ENCODE measurements at regions not wholly inside any gene's neighbourhood (a gene's known extent, or its start where the extent isn't known, plus 50 kb on each side); places are given as distances from the start of the nearest gene placed in this dataset.

DNA sequence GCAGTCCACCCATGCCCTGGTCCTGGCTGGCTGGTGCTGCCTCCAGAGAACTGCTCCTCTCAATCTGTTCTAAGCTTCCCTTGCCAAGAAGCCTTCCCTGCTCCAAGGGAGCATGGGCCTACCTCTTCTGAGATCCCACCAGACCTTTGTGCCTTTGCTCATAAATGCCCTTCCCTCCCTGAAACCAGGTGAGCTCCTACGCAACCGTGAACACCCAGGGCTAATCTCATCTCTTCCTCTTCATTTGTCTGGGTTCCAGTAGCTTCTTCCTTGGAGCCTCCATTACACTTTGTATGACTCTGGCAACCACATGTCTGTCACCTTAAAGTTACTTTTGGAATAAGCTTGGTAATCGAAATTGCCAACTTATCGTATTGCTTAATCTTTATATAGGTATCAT is 270.6 kb downstream of the PBX3 start:
- DNase-seq (ENCODE audit: low read depth) = no peak

DNA sequence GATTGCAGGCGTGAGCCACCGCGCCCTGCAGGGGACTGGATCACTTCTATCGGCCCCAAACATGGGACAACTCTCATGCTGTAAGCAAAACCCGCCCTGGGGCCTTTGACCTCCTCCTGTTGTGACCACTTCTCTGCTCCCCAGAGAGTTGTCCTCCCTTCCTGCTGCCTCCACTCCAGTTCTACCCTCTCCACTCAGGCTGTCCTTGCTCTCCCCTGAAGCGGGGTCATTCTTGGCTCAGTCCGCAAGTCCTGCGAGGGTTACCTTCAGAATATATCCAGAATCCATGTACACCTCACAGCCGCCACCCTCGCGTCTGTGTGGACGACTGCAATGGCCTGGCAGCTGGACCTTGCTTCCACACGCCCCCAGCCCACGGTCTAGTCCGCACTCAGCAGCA is 273.7 kb downstream of the PBX3 start:
- DNase-seq (ENCODE audit: low read depth) = no peak

DNA sequence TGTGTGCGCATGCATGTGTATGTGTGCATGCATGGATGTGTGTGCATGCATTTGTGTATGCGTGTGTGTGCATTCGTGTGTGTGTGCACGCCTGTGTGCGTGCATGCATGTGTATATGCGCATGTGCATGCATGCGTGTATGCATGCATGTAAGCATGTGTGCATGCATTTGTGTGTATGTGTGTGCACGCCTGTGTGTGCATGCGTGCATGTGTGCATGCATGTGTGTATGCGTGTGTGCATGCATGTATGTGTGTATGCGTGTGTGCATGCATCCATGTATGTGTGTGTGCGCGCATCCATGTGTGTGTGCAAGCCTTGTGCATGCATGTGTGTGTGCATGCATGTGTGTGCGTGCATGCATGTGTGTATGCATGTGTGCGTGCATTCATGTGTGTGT is 276.8 kb downstream of the PBX3 start:
- no peak for DNase-seq (ENCODE audit: low read depth)

DNA sequence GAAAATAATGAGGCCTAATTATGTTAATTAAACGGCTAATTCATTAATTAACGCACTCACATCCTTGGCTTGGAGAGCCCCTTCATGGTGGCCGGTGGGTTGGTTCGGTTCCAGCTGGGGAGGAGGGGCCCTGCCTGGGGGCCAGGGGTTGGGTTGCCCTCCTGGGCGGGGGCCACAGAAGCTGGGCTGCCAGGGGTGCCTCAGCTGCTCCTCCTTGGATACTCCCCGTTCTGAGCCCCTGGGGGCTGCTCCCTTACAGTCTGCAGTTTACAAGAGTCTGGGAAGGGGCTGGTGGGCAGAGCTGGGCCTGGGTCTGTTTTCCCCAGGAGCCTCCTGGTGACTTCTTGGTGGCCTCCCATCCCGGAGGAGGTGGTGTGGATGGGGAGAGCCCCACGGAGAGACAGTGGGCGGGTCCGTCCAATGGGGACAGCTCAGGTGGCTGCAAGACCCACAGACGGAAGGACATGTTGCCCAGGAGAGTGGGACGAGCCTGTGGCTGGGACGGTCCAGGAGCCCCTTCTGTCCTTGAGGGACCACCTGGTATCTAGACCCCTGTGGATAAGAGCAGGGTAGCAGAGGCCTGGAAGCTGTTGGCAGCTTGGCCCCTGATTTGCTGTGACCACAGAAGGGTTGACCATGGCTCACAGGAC is 277.5 kb downstream of the PBX3 start:
- no peak for DNase-seq (ENCODE audit: low read depth)

DNA sequence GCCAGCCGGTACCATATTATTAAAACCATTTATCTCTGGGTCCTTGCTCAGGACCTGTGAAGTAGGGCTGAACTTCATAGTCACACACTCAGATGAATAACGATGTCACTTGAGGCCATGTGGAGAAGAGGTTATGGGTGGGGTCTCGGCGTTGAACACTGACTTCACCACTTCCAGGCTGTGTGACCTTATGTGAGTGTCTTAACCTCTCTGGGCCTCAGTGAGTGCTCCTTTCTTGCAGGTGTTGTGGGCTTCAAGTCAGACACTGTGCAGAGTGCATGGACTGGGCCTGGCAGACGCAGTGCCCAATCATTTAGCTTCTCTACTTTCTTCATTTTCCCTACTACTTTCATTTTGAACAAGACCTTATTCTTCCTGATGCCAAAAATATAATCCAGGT is 278.8 kb downstream of the PBX3 start:
- DNase-seq (ENCODE audit: low read depth) = no peak

DNA sequence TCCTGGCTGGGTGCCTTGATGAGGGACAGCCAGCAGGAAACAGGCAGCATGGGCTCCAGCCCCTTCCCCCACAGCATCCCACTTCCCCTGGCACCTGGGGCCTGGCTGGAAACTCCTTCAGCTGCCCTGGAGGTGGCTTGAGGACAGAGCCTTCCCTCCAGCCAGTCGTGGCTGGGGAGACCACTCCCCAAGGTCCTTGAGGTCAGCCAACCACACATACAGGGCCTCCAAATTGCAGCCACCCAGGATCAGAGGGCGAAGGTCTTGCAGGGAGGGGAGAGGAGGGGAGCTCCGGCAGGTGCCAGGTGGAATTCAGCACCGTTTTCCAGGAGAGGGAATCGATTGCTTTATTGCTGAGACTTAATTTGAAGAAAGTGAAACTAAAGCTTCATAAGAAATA is 280.4 kb downstream of the PBX3 start:
- DNase-seq (ENCODE audit: low read depth) = no peak

DNA sequence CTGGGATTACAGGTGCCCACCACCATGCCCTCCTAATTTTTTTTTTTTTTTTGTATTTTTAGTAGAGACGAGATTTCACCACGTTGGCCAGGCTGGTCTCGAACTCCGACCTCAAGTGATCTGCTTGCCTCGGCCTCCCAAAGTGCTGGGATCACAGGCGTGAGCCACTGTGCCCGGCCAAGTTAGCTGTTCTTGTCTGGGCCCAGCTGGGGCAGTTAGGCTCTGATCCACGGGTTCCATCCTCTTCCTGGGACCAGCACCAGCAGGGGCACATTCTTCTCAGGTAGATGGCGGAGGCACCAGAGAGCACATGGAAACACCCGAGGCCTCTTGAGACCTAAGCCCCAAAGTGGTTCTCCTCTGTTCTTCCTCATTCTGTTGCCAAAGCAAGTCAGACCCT is 281.6 kb downstream of the PBX3 start:
- DNase-seq (ENCODE audit: low read depth) = no peak

DNA sequence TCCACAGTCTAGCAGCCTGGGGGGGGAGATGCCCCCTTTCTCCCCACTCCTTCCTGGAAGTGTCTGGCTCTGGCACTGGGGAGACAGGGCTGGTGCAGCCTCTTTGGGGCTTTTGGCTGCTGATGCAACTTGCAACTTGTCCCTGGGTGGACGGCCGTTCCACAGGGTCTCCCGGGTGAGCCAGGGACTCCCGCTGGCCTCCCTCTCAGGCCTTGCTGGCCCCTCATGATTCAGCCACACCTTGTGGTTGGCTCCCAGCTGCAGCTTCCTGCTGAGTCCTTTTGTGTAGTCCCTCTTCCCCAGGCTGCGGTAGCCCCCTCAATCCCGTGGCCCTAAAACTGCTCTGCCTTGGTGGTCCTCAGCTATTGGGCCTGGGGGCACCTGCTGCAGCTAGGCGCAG is 283.5 kb downstream of the PBX3 start:
- DNase-seq (ENCODE audit: low read depth) = no peak

DNA sequence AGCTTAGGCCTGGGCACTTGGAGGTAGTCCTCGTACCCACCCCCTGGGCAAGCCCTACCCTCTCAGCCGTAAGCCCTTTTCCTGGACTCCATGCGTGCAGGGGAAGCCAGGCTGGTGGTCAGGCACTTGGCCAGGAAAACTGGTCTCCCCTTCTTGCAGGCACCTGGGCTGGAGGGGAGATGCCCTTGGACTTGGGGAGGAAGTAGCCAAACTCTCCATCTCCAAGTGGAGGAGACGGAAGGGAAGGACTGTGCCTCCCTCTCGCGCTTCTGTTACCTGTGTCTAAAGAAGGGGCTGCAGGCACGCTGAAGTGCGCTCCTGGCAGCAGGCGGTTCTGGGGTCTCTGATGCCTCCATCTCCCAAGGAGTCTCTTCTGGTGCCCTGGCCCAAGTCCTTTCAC is 283.9 kb downstream of the PBX3 start:
- no peak for DNase-seq (ENCODE audit: low read depth)

DNA sequence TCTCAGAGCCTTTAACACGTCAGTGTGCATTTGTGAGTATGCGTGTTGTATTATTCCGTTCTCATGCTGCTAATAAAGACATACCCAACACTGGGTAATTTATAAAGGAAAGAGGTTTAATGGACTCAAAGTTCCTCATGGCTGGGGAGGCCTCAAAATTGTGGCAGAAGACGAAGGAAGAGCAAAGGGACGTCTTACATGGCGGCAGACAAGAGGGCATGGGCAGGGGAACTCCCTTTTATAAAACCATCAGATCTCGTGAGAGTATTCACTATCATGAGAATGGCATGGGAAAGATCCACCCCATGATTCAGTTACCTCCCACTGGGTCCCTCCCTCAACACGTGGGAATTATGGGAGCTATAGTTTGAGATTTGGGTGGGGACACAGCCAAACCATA is 285.0 kb downstream of the PBX3 start:
- DNase-seq (ENCODE audit: low read depth) = no peak

DNA sequence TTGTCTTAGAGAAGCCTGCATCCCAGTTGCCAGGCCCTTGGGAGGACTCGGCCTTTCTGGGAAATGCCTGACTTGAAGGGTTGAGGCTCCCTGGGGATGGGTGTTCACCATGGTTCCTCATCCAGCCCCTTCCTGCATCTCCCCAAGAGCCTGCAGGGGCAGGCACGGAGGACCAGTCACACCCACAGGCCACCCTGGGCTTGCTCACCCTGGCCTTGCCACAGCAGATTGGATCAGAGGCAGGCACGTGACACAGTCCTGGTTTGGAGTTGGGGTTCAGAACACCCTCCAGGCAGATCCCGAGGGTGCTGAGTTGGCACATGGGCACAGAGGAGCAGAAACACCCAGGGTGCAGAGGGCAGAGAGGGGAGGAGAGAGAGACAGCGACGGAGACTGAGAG is 286.1 kb downstream of the PBX3 start:
- no peak for DNase-seq (ENCODE audit: low read depth)

DNA sequence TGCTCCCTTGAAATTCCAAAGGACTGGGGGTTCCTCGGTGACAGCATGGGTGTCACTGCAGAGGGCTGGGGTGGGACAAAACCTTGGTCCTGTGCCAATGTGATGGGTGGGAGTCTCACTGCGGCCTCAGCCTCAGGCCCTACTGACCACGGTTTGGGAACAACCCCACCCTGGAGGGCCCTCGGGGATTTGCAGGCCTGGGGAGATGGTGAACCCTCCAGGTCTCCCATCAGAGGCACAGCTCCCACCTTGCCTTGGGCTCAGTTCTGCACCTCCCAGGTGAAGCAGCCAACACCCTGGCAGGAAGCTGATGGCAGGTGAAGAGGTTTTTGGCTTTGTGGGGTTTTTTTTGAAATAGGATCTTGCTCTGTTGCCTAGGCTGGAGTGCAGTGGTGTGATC is 286.8 kb downstream of the PBX3 start:
- no peak for DNase-seq (ENCODE audit: low read depth)

DNA sequence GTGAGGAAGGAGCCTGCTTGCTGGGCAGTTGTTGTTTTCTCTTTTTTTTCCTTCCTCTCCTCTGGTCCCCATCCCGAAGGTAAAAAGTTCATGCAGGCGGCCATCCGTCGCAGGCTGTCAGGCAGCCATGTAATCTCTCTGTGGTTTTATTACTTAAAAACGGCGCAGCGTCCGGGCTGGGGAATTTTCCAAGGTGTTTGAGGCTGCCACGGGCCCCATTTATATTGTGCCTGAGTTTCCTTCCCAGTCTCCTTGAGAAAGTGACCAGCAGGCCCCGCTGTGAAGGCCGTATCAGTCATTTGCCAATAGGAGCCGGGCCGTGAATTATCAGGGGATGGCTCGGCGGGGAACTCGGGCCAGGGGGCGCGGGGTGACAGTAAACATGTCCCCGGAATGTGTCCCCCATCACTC is 289.7 kb downstream of the PBX3 start:
- no peak for DNase-seq (ENCODE audit: low read depth)

DNA sequence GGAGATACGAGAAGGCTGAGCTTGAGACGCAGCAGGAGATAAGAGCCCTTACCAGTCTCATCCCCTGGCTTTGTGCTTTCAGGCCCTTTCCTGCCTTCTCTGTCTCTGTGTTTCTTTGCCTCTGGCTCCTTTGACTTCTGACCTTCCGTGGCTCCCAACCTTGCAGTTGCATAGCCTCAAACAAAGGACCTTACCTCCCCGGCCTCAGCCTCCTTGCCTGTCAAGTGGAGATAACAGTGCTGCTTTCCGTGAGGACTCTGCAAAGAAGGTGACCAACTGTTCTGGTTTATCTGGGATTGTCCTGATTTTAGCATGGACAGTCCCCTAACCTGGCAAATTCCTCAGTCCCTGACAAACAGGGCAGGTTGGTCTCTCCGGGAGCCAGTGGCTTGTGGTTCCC is 287.8 kb upstream of the MVB12B start:
- no peak for DNase-seq (ENCODE audit: low read depth)

DNA sequence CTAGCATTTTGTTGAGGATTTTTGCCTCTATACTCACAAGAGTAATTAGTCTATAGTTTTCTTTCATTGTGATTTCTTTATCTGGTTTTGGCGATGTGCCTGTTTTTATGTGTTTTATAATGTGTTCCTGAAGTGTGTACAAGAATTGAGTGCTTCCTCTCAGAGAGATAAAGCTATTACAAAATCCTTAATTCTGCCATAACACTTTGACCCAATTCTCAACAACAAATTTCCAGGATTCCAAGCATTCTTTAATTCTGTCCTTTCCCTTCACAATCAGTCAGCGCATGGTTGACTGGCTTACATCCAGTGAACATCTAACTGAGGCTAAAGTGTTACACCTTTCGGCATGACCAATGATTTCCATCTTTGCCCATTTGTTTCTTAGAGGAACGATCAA is 282.9 kb upstream of the MVB12B start:
- DNase-seq (ENCODE audit: low read depth) = no peak

DNA sequence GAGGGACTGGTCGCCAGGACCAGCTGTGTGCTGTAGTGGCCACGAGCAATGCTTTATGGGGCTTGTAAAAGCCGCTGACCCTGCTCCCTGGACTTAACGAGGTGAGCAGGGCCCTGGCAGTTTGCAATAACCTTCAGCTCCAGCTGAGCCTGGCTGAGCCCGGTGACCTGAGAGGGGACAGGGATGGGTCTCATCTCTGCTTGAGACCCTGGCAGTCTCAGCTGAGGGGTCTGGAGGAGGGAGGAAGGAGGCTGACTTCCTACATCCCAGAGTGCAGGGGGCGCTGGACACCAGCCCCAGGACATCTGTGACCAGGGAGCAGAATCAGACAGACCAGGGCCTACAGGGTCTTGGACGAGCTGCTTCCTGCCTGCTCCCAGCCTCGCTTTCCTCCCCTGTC is 277.5 kb upstream of the MVB12B start:
- DNase-seq (ENCODE audit: low read depth) = no peak

DNA sequence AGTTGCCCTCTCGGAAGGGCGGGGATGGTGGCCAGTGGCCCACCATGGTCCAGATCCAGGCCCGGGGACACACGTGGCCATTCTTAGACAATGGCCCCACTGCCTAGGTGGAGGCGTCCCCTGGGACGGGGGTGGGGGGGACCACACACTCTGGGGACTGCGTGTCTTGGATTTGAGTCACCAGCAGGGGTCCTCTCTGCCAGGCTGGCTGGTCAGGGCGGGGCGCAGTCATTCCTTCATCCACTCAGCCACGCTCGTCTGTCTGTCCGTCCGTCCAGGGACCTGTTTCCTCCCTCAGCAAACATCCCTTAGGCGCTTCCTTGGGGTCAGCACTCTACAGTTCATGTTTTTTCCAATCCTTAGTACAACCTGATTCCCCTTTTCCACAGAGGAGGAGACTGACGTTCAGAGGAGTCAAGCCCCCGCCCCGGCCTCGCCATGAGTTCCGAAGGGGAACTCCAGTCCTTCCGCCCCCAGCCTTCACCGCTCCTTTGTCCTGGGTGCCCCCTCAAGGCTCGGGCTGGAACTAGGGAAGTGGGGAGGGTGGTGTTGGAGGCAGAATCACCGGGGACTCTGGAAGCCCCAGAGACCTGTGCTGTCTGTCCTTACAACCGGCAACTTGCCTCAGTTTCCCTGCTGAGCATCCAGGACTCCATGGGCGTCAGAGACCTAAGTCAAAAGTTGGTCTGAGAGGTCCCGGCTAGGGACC is 276.6 kb upstream of the MVB12B start:
- no peak for DNase-seq (ENCODE audit: low read depth)

DNA sequence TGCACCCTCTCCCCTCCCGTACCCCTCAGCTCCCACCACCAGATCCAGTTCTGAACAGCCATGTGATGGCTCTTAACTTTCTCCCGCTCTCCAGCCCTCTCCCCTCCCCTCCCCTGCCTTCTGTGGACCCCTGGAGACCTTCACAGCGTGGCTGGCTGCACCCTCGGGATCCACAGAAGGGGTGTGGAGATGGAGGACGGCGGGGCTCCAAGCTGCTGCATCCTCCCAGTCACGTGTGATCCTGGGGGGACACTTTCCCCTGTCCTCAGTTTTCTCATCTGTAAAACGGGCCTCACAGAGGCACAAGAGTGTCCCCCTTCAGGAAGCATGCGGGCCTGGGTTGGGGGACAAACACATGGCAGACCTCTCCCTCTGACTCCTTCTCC is 276.0 kb upstream of the MVB12B start:
- no peak for DNase-seq (ENCODE audit: low read depth)

DNA sequence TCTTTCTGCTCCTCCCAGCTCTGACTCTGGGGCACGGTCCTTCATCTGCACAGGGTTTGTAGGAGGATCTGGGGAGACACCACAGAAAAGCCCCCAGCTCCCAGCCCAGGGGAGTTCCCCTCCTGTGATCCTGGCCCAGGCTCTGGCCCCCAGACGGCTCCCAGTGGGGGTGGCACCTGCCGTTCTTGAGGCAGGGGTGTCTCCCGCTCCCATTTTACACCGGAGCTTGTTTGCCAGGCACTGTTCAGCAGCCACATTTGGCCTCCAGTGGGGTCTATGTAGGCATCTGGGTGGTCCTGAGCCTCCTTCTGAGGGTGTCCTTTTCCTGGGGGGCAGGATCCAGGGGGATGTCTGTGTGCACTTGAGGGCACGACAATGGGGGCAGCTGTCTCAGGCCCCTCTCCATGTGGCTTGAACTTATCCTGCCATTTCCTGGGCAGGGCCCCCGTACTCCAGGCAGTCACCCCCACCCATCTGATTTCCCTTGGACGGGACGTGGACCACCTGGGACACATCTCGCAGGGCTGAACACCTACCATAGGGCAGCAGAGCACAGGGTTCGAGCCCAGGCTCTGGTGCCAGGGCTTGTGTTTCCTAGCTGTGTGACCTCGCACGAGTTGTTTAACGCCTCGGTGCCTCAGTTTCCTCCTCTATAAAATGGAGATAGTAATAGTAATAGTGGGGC is 275.0 kb upstream of the MVB12B start:
- no peak for DNase-seq (ENCODE audit: low read depth)

DNA sequence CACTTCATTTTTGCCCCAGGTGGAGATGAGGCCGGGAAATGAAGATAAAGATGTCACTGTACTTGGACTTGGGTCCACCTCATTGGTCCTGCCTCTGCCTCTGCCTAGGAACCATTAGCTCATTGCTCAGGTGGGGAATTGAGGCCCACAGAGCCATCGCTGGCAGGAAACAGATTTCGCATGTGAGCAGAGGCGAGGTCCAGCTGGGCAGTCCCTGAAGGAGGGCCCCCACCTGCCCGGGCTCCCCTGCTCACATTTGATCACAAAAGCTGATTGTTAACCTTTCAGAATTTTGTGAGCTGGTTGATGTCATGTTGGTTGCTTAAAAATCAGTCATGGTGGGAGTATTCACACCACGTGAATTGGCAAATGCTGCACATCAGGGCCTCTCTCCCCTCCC is 273.8 kb upstream of the MVB12B start:
- no peak for DNase-seq (ENCODE audit: low read depth)

DNA sequence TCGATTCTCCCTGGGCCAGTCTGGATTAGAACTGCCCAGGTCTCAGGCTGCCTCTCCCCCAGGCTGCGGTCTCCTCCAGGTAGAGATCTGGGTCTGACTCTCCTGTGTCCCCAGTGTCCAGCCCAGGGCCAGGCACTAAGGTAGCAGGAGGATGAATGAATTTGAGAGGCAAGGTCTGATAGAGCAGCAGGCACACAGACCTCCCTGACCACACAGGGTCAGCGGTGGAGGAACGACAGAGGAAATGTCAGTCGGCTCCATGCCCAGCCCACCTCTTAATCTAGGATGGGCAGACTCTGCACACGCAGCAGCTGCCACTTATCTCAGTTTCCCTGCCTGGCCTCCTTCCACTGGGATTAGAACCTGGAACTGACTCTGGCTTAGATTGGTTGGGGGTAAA is 272.7 kb upstream of the MVB12B start:
- no peak for DNase-seq (ENCODE audit: low read depth)

DNA sequence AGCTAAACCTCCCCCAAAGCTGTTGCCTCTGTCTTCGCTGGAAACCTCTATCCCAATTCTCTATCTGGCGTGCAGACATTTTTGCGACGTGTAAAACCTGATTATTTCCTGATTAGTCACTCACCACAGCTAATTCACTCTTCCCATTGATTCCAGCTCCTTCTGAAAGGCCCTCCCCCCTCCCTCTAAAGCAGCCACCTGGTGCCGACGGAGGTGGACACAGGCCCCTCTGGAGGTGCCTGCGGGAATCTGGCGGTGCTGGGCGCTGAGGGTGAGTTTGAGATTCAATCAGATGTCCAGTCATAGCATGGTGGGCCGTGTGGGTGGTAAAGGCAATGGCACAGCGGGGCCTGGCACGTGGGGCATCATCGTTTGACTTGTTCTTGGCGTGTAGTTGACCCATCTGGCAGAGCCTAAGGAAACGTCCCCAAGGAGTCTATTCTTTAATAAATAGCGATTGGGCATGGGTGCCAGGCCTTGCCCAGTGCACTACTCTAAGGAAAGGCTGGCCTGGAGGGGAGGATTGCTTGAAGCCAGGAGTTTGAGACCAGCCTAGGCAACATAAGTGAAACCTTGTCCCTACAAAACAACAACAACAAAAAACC is 271.1 kb upstream of the MVB12B start:
- DNase-seq (ENCODE audit: low read depth) = no peak

DNA sequence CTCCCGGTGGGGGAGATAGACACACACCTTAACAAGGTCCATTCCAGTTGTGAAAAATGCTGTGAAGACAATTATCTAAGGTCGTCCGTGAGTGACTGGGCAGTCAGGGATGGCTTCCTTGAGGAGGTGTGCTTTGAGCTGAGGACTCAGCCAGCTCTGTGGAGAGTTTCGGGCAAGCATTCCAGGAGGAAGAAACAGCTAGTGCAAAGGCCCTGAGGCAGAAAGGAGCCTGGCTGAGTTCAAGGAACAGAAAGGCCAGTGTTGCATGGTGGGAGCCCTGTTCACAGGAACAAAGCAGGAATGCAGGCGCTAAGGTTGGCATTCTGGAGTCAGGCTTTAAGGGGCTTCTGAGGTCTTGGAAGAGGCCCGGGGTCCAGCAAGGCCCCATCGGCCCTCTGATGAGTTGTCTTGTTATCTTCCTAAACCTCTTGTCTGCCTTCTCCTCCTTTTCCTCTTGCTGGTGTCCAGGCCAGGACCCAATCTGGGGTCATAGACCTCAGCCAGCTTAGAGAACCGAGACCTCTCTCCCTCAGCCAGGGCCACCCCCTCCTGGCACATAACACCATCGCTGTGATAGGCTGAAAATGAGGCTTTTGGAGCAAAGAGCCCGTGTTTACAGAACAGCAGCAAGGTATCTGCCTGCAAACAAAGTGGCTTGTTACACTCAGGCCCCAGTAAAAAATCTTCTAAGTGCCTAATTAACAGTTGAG is 270.2 kb upstream of the MVB12B start:
- no peak for DNase-seq (ENCODE audit: low read depth)

All from fibroblast of the conjunctiva (primary cell).